ENCODE measurements at regions not wholly inside any gene's neighbourhood (a gene's known extent, or its start where the extent isn't known, plus 50 kb on each side); places are given as distances from the start of the nearest gene placed in this dataset.

DNA sequence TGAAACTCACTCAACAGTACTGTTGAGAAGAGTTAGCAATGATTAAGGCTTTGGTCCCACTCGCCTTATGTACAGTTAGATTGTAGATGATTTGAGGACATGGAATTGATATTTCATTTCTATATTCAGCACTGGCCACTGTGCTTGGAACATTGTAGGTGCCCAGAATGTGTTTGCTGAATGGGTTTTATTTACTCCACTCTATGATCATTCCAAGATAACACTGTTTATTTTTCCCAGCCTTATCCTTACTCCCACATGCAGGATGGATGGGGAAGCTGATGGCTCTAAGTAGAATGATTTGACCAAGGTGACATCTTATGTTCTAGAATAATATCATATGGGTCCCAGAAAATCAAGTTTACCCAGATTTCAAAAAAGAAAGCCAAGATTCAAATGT is 124.6 kb upstream of the RXFP2 start:
- H2BK12ac ChIP-seq (ENCODE audit: low read depth, low read length), result no peak overlapping the region
- TF ChIP-seq, protein P1, sequence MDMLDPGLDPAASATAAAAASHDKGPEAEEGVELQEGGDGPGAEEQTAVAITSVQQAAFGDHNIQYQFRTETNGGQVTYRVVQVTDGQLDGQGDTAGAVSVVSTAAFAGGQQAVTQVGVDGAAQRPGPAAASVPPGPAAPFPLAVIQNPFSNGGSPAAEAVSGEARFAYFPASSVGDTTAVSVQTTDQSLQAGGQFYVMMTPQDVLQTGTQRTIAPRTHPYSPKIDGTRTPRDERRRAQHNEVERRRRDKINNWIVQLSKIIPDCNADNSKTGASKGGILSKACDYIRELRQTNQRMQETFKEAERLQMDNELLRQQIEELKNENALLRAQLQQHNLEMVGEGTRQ (IDR thresholded peaks at IDR 0.05; ENCODE audit: low read length), result no peak
- no peak for TF ChIP-seq KDM4A (IDR thresholded peaks at IDR 0.05; ENCODE audit: low read depth, low read length, severe bottlenecking)
- TF ChIP-seq, protein P2, sequence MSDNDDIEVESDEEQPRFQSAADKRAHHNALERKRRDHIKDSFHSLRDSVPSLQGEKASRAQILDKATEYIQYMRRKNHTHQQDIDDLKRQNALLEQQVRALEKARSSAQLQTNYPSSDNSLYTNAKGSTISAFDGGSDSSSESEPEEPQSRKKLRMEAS (IDR thresholded peaks at IDR 0.05), result no peak
- TF ChIP-seq GTF2F1 (IDR thresholded peaks at IDR 0.05; ENCODE audit: borderline replicate concordance, low read depth, low read length), result no peak
- no peak for TF ChIP-seq SIX5 (IDR thresholded peaks at IDR 0.05; ENCODE audit: low read depth, low read length)
- TF ChIP-seq RFX5 (IDR thresholded peaks at IDR 0.05; ENCODE audit: borderline replicate concordance, low read depth, low read length), result no peak
- TF ChIP-seq BRCA1 (IDR thresholded peaks at IDR 0.05; ENCODE audit: low read depth, low read length), result no peak
- TF ChIP-seq HDAC2 (IDR thresholded peaks at IDR 0.05; ENCODE audit: borderline replicate concordance in 1 of 2, low read depth in 2 of 2, low read length in 2 of 2), result no peak
- no peak for TF ChIP-seq SRF (IDR thresholded peaks at IDR 0.05; ENCODE audit: low read depth, low read length)
- TF ChIP-seq EZH2 (IDR thresholded peaks at IDR 0.05; ENCODE audit: low read depth, low read length, severe bottlenecking), result no peak
- no peak for TF ChIP-seq TEAD4 (IDR thresholded peaks at IDR 0.05; ENCODE audit: low read depth, low read length)

More for the DNA sequence above, 124.6 kb upstream of the RXFP2 start:
- H4K8ac ChIP-seq (ENCODE audit: extremely low read depth, insufficient read depth, low read length), result no peak overlapping the region
- no peak overlapping the region for H3K4me3 ChIP-seq (ENCODE audit: extremely low read depth in 1 of 4, insufficient read depth in 2 of 4, low read depth in 3 of 4, low read length in 4 of 4)
- no peak overlapping the region for H4K5ac ChIP-seq (ENCODE audit: insufficient read length, low read depth, low read length)
- no peaks in the 10 kb centered on the region for H3K79me2 ChIP-seq (ENCODE audit: control insufficient read depth in 1 of 2, insufficient read depth in 2 of 2, low read length in 2 of 2)
- 95% methylated on average over 1 of the region's 1 CpG; no CpG with 5 or more reads in 1 of the 2 experiments for WGBS, 2 experiments (ENCODE audit: extremely low coverage in 1 of 2, insufficient coverage in 1 of 2, insufficient read length in 1 of 2, insufficient replicate concordance in 2 of 2, low coverage in 1 of 2, low lambda C conversion rate in 2 of 2, missing lambda C conversion rate in 1 of 2)
- H3K56ac ChIP-seq (replicated peaks; ENCODE audit: insufficient read length, low read depth, low read length), result no peak overlapping the region
- H3K9me3 ChIP-seq (ENCODE audit: insufficient read depth in 2 of 2, low read depth in 1 of 2, low read length in 1 of 2), result no peaks in the 10 kb centered on the region
- no peak overlapping the region for H2AFZ ChIP-seq (ENCODE audit: low read length)
- DNase-seq (ENCODE audit: low read depth in 1 of 2, low spot score in 2 of 2) (no peak), FAIRE-seq (no peak)
- no peak overlapping the region for H3K4ac ChIP-seq (replicated peaks; ENCODE audit: insufficient read length, low read depth, low read length)
- no peak overlapping the region for H4K91ac ChIP-seq (replicated peaks; ENCODE audit: insufficient read length, low read length)
- H3K36me3 ChIP-seq (ENCODE audit: control insufficient read depth in 2 of 4, insufficient read depth in 4 of 4, low read length in 3 of 4), result no peaks in the 10 kb centered on the region
- no peak overlapping the region for H2AK5ac ChIP-seq (ENCODE audit: low read depth, low read length)
- no peaks in the 10 kb centered on the region for H3K4me1 ChIP-seq (replicated peaks in 1 of 4; ENCODE audit: control insufficient read depth in 3 of 4, insufficient read depth in 4 of 4, low read length in 3 of 4)
- no peaks in the 10 kb centered on the region for H3K27me3 ChIP-seq (replicated peaks in 1 of 4; ENCODE audit: control insufficient read depth in 3 of 4, extremely low read depth in 1 of 4, insufficient read depth in 3 of 4, low read length in 3 of 4)
- H3K27ac ChIP-seq (ENCODE audit: low read depth, low read length), result no peak overlapping the region
- no peak overlapping the region for H3K18ac ChIP-seq (ENCODE audit: extremely low read depth, low read length)
- no peak overlapping the region for H3K23ac ChIP-seq (ENCODE audit: insufficient read length)
- ChIA-PET POLR2A (ENCODE audit: partially characterized antibody) (no interaction called here), CTCF (ENCODE audit: partially characterized antibody) (interaction anchor here (1.0 kb wide), 1 partner anchor 20 kb away, joined by 3 read pairs; no protein-coding TSS in a partner anchor)
- no peaks in the 10 kb centered on the region for H3K79me1 ChIP-seq (ENCODE audit: low read depth, low read length)
- H3K23me2 ChIP-seq (ENCODE audit: low read depth, low read length), result no peaks in the 10 kb centered on the region
- no peaks in the 10 kb centered on the region for H4K20me1 ChIP-seq (replicated peaks in 1 of 2; ENCODE audit: control insufficient read depth in 1 of 2, insufficient read depth in 2 of 2, low read length in 2 of 2)
- H2BK20ac ChIP-seq (ENCODE audit: low read length), result no peak overlapping the region
- no peak overlapping the region for H2BK15ac ChIP-seq (ENCODE audit: low read length)
- H2BK120ac ChIP-seq (replicated peaks; ENCODE audit: low read depth, low read length), result no peak overlapping the region
- no peak overlapping the region for H3K4me2 ChIP-seq (ENCODE audit: insufficient read depth in 1 of 2, low read depth in 2 of 2, low read length in 2 of 2)
- no peak overlapping the region for H3K9ac ChIP-seq (replicated peaks in 1 of 4; ENCODE audit: extremely low read depth in 1 of 4, low read depth in 3 of 4, low read length in 3 of 4)
- H2BK5ac ChIP-seq (ENCODE audit: low read depth, low read length), result no peak overlapping the region
- no peak overlapping the region for H3K14ac ChIP-seq (ENCODE audit: insufficient read length)
